ENCODE measurements at regions not wholly inside any gene's neighbourhood (a gene's known extent, or its start where the extent isn't known, plus 50 kb on each side); places are given as distances from the start of the nearest gene placed in this dataset.

DNA sequence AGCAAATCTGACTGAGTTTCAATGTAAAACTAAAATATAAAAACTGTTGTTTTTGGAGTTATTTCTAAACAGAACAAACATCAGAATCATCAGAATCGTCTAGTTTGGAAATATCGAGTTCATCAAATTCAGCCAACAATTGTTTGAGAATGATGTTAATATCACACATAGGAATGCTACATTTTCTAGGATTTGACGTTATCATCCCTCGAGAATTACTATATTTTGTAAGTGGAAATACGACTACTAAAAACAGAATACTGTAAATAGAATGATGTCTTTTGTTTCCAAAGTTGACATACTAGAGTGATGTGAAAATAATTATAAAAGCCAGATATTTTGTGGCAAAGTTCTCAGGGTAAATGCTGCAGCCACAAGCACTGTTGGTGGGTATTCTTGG, 805.9 kb downstream of the TLE1 start:
- DNase-seq: no peak

DNA sequence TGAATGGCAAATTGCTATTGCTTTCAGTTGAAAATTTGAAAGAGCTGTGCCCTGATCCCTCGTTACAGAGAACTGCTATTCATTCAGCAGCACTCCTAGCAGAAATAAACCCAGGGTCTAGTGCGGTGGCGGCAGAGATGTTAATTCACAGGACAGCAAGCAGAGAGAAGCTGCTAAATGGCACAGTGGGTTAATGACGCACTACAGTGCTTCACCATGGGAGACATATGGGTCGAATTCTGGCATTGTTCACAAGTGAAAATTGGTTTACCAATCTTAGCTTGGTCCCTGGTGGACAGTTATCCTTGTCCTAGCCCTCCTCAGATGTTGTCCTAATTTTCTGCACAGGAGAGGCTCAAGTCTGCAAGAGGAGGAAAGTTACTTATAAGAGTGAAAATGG, 807.4 kb downstream of the TLE1 start:
- no peak for DNase-seq

DNA sequence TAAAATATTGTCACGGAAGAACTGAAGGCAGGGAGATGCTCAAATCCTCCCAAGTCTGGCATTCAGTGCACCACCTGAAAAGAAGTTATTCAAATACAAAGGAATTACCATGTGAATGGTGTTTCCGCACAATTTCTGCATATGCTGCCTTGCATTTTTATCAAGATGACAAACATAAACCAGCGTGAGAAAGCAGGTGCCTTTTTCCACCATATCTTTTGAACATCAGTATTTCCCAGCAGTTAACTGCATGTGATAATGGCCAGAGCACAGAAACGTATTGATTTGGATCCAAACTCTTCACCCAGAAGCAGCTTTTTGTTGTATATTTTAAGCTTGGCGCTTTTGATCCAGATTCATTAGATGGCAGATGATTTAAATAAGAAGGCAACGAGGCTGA, 808.0 kb downstream of the TLE1 start:
- DNase-seq: no peak

DNA sequence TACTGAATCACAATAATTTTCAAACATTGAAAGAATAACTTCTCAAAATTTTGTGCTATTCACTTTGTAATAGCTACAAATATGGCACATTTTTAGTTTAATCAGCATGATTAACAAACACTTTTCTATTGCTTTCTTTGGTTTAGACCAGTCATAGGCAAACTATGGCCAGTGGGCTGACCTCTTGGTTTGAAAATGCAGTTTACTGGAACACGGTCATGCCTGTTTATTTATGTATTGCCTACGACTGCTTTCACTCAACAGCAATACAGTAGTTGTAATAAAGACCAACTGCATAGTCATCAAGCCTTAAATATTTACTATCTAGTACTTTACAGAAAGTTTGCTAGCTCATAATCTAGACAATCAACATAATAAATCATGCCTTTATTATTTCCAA, 810.8 kb downstream of the TLE1 start:
- no peak for DNase-seq

DNA sequence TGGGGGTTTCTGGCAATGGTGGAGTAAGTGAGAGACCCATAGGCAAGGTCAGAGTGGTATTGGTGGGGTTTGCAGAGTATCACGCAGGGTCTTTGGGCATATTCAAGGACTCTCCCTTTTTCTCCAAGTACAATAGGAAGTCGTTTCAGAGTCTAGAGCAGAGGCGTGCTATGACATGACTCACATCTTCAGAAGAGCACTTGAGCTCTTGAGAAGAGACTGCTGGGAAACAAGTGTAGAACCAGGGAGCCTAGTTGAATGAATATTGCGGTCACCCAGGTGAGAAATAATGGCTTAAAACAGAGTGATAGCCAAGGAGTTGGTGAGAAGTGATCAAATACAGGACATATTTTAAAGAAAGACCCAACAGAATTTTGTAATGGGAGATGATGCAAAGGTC, 813.4 kb downstream of the TLE1 start:
- DNase-seq: no peak

DNA sequence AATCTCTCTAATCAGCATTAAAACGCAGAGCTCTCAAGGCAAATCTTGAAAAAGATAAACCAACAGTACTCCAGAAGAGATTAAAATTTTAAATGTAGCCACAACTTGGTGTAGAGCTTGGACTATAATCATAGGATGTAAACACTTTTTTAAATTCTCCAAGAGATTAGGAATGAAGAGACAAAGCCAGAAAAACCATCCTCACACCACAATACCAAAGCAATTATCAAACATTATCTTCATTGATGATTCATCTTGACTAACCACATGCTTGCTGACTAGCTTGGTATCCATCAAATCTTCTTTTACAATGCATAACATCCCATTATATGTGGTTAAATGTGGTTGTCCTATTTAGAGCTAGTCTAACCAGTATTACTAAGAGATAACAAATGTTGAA, 815.1 kb downstream of the TLE1 start:
- DNase-seq: no peak

DNA sequence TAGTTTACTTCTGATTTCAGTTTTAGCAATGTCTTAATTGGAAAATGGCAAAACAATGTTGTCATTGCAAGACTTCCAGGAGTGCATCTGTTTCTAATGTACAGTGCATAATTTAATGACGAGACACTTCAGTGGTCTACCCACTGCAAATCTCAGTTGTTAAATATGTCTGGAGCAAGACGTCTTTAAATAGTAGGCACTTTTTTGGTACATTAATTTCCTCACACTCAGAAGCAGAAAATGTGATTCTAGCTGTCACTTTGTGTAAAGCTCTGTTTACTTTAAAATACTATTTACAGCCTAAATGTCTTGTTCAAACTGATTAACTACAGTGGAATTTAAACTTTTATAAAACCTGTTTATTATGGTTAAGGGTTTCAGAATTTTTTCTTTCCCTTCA, 815.5 kb downstream of the TLE1 start:
- no peak for DNase-seq

DNA sequence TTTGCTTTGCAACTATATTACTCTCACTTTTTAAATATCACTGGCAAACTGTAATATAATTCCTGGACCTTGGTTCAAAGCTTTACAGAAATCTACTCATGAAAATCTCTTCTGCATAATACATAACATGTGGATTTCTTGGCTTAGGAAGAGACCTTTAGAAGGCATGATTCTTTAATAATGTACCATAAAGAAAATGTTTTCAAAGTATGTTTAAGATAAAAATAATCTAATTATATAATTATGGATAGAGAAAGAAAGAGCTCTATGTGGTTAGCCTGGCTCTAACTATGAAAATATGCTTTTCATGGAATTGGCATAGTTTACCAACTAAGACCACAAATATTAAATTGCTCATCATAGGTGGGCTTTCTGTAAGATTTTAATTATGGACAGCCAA, 817.8 kb downstream of the TLE1 start:
- no peak for DNase-seq

DNA sequence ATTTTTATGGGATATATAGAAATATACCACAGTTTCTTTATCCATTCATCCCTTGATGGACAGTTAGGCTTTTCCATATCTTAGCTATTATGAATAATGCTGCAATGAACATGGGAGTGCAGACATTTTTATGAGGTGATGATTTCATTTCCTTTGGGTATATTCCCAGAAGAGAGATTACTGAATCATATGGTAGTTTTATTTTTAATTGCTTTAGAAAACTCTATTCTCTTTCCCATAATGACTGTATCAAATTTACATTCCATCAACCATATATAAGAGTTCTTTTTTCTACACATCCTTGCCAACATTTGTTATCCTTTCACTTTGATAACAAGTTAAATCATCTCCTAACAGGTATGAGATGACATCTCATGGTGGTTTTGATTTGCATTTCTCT, 821.6 kb downstream of the TLE1 start:
- DNase-seq: no peak

DNA sequence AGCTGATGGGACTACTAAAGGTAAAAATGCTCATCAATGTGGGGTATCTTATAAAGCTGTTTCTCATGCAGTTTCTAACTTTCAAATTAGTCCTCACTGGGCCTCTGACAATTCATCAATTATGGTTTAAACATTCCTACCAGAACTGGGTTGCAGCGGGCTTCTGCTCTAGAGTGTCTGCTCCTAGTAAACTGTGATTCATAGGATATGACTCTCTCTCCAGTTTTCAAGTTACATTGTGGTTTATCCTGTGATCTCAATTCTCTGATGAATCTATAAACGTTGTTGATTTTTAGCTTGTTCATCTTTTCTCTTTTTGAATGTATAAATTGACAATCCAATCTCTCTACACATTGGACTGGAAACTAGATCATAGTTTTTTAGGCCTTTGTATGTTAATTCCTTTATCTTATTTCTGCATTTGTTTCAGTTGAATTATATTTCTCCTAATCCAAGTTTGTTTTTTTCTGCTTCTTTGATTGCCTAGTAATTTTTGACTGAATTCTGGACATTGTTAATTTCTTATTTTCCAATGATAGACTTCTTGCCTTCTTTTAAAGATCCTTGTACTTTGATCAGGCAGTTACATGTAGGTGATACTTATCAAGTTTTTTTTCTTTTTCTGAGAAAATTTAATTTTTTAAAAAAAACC, 822.6 kb downstream of the TLE1 start:
- no peak for DNase-seq

DNA sequence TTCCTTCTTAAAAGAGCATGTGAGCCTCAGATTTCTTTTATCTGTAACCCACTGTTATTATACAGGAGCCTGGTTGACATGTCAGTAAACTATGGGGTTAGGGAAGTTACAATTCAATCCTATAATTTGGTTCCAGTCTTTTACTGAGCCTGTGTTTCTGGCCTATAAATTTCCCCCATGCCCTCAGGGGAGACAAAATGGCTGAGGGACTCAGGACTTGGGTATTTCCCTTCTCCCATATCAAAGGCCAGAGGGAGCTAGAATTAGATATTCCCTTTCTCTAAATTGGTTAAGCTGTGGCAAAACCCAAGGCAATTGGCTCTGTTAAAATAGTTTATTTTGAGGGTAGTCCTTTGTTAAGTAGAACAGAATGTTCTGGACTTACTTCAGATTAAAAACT, 823.2 kb downstream of the TLE1 start:
- DNase-seq: no peak

DNA sequence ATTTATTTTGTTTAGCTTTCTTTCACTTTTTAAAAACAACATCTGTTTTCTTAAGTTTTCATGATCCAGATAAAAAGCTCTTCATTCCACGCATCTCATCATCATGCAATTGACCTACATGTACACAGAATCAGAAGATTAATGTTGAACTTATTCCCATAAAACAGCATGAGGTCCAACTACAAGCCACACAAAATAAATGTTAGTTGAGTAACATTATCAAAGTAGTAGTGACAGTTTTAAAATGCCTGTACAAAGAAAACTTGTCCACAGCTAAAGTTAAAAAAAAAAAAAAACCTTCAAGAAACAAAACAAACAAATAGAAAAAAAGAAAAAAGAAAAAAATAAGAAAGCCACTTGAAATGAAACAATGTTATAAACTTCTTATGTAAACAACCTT, 846.3 kb downstream of the TLE1 start:
- DNase-seq: no peak

DNA sequence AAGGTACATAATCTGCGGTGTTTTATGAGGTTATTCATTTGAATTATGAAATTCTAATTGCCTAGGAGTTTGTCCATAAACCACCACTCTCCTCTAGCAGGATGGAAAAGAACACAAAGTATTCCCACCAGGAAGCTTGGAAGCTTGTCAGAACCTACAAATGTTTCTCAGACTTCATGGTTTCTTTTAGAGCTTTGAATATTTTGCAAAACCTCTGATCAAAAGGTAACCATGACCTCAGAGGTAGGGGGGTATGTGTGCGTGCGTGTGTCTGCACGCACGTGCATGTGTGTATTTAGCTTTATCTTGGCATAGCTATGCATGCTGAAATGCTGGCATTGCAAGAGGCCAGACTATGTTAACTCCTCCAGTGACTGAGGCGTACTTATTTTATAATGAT, 847.0 kb downstream of the TLE1 start:
- no peak for DNase-seq

DNA sequence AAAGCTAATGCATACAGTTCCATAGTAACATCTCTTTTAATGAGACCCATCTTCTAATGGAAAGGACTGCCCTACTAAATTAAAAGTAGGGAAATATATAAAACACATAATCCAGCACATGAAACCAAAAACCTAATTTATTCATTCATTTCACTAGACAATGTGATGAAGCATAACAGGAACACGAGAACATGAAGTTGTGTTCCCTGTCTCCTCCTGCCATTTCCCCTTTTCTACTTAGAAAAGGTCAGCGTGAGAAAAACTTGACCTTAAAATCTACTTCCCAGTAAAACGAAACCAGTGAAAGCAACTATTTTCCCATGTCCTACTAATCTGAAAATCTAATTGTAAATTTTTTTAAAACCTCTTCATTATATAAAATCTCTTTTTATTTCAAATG, 847.5 kb downstream of the TLE1 start:
- no peak for DNase-seq

DNA sequence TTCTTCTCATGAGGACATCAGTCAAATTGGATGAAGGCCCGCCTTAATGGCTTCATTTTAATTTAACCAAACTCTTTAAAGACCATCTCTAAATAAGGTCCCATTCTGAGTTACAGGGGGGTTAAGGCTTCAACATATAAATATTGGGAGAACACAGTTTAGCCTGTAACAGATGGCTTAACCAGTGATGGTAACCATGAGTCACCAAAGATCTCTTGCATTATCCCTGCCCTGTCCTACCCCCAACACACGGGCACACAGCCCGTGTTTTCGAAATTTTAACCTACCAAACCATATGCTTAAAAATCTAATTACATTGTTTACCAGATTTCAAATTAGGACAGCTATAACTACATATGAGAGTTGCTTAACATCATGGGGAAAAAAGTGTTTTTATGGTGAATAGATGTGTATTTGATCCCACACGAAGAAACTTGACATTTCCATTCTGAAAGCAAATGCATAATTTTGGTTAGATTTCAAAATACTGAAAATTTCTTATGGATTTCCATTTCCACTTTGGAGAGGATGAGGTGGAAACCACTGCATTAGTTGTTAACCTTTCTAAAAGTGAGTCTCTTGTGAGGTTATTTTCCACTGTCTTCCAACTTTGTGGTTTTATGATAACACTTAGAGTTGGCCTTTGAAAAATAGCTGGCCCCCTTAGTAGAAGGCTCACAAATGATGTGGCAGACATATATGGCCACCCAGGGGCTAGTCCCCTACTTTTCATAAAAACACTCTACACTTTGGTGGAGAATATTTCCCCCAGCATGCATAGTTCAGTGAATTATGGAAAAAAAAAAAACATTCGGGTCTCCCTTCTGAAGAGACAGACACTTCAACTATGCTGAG, 849.3 kb downstream of the TLE1 start:
- no peak for DNase-seq

DNA sequence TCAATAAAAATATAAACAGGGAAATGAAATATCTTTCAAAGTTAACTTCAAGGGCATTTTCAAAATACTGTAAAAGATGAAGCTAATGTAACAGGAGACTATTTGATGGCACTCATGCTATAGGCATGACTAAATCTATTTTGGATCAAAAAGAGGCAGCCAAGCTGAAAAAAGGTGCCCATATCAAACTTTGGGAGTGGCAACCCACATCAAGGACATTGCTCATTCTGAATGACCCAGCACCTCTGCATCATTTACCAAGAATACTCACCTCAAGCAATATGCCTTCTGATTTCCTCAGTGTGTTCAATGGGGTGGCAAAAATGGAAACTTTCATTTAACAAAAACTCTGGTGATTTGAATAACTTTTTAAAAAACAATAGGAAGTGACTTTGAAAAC, 853.3 kb downstream of the TLE1 start:
- no peak for DNase-seq

DNA sequence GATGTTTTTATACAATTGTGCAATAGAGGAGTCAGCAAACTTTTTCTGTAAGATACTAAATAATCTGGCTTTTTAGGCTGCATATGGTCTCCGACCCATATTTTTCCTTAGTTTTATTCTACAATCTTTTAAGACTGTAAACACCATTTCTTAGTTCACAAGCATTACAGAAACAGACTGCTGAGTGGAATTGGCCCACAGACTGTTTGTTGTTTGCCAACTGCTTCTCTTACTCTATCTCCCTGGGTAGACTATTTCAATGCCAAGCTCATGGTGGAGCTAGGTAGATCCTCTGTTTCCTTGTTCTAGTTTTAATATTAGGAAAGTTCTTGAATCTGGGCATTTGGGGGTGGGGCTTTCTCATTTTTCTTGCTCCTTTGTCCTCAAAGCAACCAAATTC, 857.6 kb downstream of the TLE1 start:
- DNase-seq: no peak

DNA sequence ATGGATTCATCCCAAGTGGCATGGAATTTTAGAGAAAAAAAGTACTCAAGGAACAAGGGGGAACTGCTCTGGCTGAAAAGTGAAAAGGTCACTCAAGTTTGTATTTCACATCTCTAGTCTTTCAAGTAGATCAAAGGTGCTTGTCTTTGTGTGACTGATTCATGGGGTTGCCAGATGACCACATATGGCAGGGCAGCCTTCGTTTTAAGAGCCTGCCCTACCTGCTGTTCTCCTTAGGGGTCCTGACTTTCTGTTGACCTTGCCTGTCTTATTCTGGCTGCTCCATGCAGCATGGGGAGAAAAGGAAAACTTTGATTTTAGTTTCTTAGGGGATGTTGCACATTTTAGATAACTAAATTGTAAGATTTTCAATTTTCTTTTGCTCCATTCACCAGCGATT, 877.7 kb downstream of the TLE1 start:
- no peak for DNase-seq

DNA sequence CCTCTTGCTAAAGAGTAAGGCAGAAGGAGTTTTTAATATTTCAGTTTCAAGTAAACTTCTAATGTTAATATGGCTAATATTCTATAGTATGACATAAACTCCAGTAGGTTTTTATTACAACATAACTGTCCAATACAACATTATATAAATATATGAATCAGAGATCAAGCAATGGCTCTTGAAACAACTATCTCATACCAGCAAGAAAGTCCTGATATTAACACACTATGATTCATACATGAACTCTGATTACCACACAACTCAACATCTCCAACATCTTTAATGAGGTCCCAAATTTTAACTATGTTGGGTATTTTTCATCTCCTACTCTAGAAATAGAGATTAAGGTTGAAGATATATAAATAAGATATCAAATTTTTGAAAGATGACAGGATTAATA, 878.3 kb downstream of the TLE1 start:
- no peak for DNase-seq

DNA sequence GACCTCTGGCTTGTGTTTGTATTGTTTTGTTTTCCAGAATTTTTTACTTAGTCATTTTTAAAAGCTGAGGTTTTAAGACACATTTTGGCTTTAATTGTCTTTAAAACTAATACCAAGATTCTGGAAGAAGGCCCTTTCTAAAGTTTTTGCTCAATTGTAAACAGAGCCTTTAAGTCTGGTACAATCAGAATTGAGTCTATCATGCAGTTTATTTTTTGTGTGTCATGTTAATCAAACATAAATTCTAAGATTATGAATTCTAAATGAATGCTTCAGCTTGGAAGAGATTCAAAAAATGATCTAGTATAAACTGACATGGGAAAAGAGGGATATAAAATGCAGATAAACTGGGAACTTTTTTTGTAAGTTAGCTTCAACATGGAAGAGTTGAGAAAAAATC, 882.7 kb downstream of the TLE1 start:
- no peak for DNase-seq

DNA sequence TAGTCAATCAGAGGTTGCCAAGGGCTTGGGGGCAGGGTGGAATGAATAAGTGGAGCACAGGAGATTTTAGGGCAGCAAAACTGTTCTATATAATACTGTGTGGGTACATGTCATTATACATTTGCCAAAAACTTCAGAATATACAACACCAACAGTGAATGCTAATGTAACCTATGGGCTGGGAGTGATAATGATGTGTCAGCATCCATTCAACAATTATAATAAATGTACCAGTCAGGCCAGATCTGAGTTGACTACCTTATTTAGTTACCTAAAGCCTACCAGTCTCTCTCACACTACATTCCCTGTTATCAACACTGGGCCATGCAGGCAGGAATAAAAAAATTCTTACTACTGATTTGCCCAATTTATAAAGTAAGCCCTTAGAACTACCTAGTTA, 884.5 kb downstream of the TLE1 start:
- no peak for DNase-seq

DNA sequence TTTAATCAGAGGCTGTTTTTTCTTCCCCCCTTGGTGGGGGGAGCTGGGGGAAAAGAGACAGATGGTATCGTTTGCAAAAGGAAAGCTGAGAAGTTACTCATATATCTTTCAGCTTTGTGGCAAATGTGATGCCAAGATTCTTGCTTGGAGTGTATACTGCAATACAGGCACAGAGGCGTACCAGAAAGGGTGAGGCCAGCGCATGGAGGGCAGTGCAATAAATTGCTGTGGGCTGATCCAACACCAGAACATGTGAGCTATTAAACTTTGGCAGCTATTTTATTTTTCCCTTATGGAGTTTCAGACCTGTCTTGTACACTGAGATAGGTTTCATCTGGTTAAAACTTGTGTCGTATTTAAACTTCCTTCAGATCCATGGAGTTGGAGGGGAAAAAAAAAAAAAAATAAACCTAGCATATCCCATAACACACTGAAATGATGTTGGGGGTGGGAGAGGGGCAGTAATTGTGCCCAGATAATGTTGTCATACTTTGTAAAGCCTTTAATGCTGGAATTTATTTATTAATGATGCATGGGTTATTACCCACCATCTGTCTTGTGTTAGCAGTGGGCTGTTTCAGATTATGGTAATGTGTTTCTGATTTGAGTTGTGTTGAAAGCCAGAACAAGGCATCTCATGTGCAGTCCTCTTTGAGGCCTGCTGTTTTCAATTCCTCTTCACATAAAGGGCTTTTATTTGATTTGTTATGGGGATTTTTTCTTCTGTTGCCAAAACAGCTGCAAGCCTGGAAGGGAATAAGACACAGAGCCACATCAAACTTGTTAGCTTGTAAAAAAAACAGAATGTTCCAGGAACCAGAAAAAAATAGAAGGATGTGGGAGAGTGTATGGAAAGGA, 891.3 kb downstream of the TLE1 start:
- DNase-seq: no peak

DNA sequence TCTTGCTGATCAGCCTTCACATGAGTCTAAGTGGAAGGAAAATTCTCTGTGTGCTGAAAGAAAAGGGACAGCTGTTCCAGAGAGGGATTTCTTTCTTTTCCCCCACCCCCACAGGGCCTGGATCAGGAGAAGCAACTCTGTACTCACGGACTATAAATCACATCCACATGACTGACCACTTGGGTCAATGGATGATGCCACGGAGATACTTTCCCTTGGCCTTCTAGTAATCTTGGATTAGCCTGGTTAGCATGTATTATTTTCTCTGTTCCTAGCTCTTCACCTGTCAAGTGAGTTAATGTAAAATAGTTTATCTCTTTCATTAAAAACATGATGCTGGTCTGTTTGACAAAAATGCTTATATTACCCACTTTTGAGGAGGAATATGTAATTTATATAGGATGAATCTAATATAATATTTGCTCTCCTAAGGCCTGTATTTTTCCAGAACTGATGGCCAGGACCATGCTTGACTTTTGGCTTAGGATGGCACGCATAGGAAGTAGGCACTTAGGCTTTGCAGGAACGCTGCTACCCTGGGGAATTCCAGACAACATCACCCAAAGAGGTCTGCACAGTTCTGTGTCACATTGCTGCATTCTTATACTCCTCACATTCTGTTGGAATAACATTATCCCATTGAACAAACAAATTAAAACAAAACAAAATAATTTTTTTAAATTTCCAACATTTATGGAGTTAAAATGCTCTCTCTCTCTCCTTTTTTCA, 892.1 kb downstream of the TLE1 start:
- DNase-seq: peak; percentile 8

Data from DMS153 (cell line).